ENCODE measurements at regions not wholly inside any gene's neighbourhood (a gene's known extent, or its start where the extent isn't known, plus 50 kb on each side); places are given as distances from the start of the nearest gene placed in this dataset.

GRCh38 chr9:115492869-115493268, 374.9 kb upstream of the TNC start:
- no peak for TF ChIP-seq CTCF (IDR thresholded peaks at IDR 0.05)
- no peak for TF ChIP-seq POLR2AphosphoS5 (IDR thresholded peaks at IDR 0.05)
- no peak for TF ChIP-seq POLR2A (IDR thresholded peaks at IDR 0.05)

Data from prostate gland (tissue), 2 donors.